LoVo (cell line): ENCODE measurements at regions not wholly inside any gene's neighbourhood (a gene's known extent, or its start where the extent isn't known, plus 50 kb on each side); places are given as distances from the start of the nearest gene placed in this dataset.
"Not testable (repeated sequence)": the region's sequence is repeated elsewhere in the genome, so short reads cannot be mapped to it uniquely, and the experiment has no call there.

Source experiments
- DNase-seq: peaks from one replicate; pipeline ENCODE4 v3.0.0-alpha.2; 2016; ENCODE audit warnings: low spot score

- DNase-seq = no peak
Observed at GRCh38 chr7:93747019-93747418, 143.5 kb downstream of the TFPI2 start.

- no peak for DNase-seq
Observed at GRCh38 chr7:93739424-93739823, 151.1 kb downstream of the TFPI2 start.

- no peak for DNase-seq
Observed at GRCh38 chr7:93737953-93738352, 152.6 kb downstream of the TFPI2 start.

- no peak for DNase-seq
Observed at GRCh38 chr7:93736668-93737369, 153.7 kb downstream of the TFPI2 start.

- no peak for DNase-seq
Observed at GRCh38 chr7:93728292-93728691, 153.8 kb upstream of the CALCR start.

- no peak for DNase-seq
Observed at GRCh38 chr7:93725954-93726353, 151.4 kb upstream of the CALCR start.

- DNase-seq = no peak
Observed at GRCh38 chr7:93723424-93724124, 149.1 kb upstream of the CALCR start.

GRCh38 chr7:93720106-93720505, 145.6 kb upstream of the CALCR start:
- no peak for DNase-seq

- DNase-seq = peak; percentile 56
Observed at GRCh38 chr7:93719546-93719945, 145.0 kb upstream of the CALCR start.

- DNase-seq = peak; percentile 11
Observed at GRCh38 chr7:93717217-93717900, 142.8 kb upstream of the CALCR start.

- peak; percentile 54 for DNase-seq
Observed at GRCh38 chr7:93715234-93715633, 140.7 kb upstream of the CALCR start.

- DNase-seq = no peak
Observed at GRCh38 chr7:93711926-93712325, 137.4 kb upstream of the CALCR start.

- not testable (repeated sequence) for DNase-seq
Observed at GRCh38 chr7:93708255-93708654, 133.7 kb upstream of the CALCR start.

GRCh38 chr7:93707249-93707648, 132.7 kb upstream of the CALCR start:
- no peak for DNase-seq

GRCh38 chr7:93706162-93706561, 131.6 kb upstream of the CALCR start:
- not testable (repeated sequence) for DNase-seq

GRCh38 chr7:93704217-93704616, 129.7 kb upstream of the CALCR start:
- no peak for DNase-seq

- no peak for DNase-seq
Observed at GRCh38 chr7:93697901-93698300, 123.4 kb upstream of the CALCR start.

GRCh38 chr7:93693796-93694195, 119.3 kb upstream of the CALCR start:
- DNase-seq = no peak

GRCh38 chr7:93690021-93690420, 115.5 kb upstream of the CALCR start:
- no peak for DNase-seq

- no peak for DNase-seq
Observed at GRCh38 chr7:93678185-93678584, 103.7 kb upstream of the CALCR start.

GRCh38 chr7:93663561-93664299, 89.2 kb upstream of the CALCR start:
- DNase-seq = no peak

- not testable (repeated sequence) for DNase-seq
Observed at GRCh38 chr7:93658163-93658562, 83.6 kb upstream of the CALCR start.
